ENCODE measurements at regions not wholly inside any gene's neighbourhood (a gene's known extent, or its start where the extent isn't known, plus 50 kb on each side); places are given as distances from the start of the nearest gene placed in this dataset.

DNA sequence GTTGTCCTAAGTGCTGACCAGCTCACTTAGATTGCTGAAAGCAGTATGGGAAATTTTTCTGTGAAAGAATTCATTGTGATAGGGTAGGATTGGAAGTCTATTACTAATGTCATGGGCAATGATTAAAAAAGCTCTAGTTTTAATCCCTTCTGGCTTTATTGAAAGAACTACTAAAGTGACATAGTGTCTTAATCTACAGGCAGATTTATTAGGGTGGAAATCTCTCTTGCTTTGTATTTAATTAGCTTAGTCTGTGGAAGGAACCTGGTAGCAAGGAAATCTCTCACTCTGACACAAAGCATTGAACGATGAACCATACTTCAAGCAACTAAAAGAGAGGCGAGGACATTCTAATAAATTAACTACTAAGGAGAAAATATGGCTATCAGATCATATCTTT lies 1029.2 kb upstream of the PCDH20 start:
- Histone ChIP-seq H3K9me2 (ENCODE audit: insufficient read depth) (no peaks in the 10 kb centered on the region), H3K27me3 (ENCODE audit: insufficient read depth) (no peaks in the 10 kb centered on the region), H3F3A (replicated peaks; ENCODE audit: low read depth) (no peaks in the 10 kb centered on the region), H3K36me3 (ENCODE audit: insufficient read depth) (no peaks in the 10 kb centered on the region), H3K79me2 (replicated peaks; ENCODE audit: insufficient read depth) (no peaks in the 10 kb centered on the region), H4K20me1 (replicated peaks; ENCODE audit: insufficient read depth) (no peaks in the 10 kb centered on the region), H3K27ac (ENCODE audit: low read depth) (no peak overlapping the region), H3K4me1 (ENCODE audit: insufficient read depth) (no peaks in the 10 kb centered on the region), H3K4me3 (no peak overlapping the region), H2AFZ (no peak overlapping the region), H3K4me2 (no peak overlapping the region)
- Mint-ChIP-seq H3K9me3 (no peaks in the 10 kb centered on the region; the same call in 2 of the 3 replicates), H3K27ac (no peak overlapping the region), H3K4me1 (0 out of 3 replicates have a peak, but pooled peaks cover 2% of the 10 kb centered on the region), H3K36me3 (ENCODE audit: low read depth) (peaks cover 4% of the 10 kb centered on the region; the same call in 2 of the 3 replicates), H3K27me3 (ENCODE audit: insufficient read depth, low read depth, poor library complexity) (peaks cover 2% of the 10 kb centered on the region), H3K4me3 (no peak overlapping the region)
- TF ChIP-seq STAT1 (IDR thresholded peaks at IDR 0.05; ENCODE audit: unreplicated experiment): no peak
- TF ChIP-seq NANOG (IDR thresholded peaks at IDR 0.05; ENCODE audit: borderline replicate concordance): no peak
- TF ChIP-seq, protein P1, sequence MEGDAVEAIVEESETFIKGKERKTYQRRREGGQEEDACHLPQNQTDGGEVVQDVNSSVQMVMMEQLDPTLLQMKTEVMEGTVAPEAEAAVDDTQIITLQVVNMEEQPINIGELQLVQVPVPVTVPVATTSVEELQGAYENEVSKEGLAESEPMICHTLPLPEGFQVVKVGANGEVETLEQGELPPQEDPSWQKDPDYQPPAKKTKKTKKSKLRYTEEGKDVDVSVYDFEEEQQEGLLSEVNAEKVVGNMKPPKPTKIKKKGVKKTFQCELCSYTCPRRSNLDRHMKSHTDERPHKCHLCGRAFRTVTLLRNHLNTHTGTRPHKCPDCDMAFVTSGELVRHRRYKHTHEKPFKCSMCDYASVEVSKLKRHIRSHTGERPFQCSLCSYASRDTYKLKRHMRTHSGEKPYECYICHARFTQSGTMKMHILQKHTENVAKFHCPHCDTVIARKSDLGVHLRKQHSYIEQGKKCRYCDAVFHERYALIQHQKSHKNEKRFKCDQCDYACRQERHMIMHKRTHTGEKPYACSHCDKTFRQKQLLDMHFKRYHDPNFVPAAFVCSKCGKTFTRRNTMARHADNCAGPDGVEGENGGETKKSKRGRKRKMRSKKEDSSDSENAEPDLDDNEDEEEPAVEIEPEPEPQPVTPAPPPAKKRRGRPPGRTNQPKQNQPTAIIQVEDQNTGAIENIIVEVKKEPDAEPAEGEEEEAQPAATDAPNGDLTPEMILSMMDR (conservative IDR thresholded peaks at IDR 0.05; ENCODE audit: low read depth in 2 of 2): no peak
- no peak for TF ChIP-seq ZNF331 (CRISPR knock-in tag; IDR thresholded peaks at IDR 0.05; ENCODE audit: low read depth)
- TF ChIP-seq, protein P2, sequence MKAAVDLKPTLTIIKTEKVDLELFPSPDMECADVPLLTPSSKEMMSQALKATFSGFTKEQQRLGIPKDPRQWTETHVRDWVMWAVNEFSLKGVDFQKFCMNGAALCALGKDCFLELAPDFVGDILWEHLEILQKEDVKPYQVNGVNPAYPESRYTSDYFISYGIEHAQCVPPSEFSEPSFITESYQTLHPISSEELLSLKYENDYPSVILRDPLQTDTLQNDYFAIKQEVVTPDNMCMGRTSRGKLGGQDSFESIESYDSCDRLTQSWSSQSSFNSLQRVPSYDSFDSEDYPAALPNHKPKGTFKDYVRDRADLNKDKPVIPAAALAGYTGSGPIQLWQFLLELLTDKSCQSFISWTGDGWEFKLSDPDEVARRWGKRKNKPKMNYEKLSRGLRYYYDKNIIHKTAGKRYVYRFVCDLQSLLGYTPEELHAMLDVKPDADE (IDR thresholded peaks at IDR 0.05): no peak
- ATAC-seq: no peak
- no peak for DNase-seq (ENCODE audit: low spot score)

DNA sequence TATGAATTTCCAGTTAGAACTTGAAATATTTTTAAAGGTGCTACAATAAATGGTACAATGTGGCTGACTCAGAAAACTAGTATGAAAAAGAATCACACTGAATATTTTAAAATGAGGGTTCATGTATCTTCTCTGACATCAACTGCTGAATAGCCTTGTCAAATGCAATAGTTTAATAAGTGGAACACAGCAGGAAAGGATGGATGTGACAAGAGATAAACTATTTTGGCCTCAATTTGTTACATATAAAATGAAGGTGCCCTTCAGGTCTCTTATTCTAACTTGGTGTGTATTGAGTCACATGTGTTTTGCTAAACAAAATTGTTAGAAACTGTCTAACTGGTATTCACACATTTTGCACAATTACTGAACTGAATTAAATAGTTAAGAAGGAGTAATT lies 1018.4 kb upstream of the PCDH20 start:
- no peaks in the 10 kb centered on the region for H4K20me1 ChIP-seq (replicated peaks; ENCODE audit: insufficient read depth)
- H3K27me3 ChIP-seq (ENCODE audit: insufficient read depth): no peaks in the 10 kb centered on the region
- H3K4me1 ChIP-seq (ENCODE audit: insufficient read depth): peaks cover 9% of the 10 kb centered on the region
- no peak overlapping the region for H3K4me2 ChIP-seq
- no peaks in the 10 kb centered on the region for H3K9me2 ChIP-seq (ENCODE audit: insufficient read depth)
- no peaks in the 10 kb centered on the region for H3F3A ChIP-seq (replicated peaks; ENCODE audit: low read depth)
- no peaks in the 10 kb centered on the region for H3K36me3 ChIP-seq (ENCODE audit: insufficient read depth)
- H3K4me3 ChIP-seq: no peak overlapping the region
- no peak overlapping the region for H2AFZ ChIP-seq
- H3K79me2 ChIP-seq (replicated peaks; ENCODE audit: insufficient read depth): no peaks in the 10 kb centered on the region
- H3K27ac Mint-ChIP-seq: no peak overlapping the region
- no peak overlapping the region for H3K27ac ChIP-seq (ENCODE audit: low read depth)
- ATAC-seq (no peak), DNase-seq (ENCODE audit: low spot score) (no peak)
- no peaks in the 10 kb centered on the region for H3K36me3 Mint-ChIP-seq (ENCODE audit: low read depth)
- peaks cover 4% of the 10 kb centered on the region for H3K4me1 Mint-ChIP-seq
- no peaks in the 10 kb centered on the region for H3K9me3 Mint-ChIP-seq
- no peaks in the 10 kb centered on the region for H3K27me3 Mint-ChIP-seq (ENCODE audit: insufficient read depth, low read depth, poor library complexity)
- no peak overlapping the region for H3K4me3 Mint-ChIP-seq
- no peak for TF ChIP-seq ZNF114 (CRISPR knock-in tag; IDR thresholded peaks at IDR 0.05)
- no peak for TF ChIP-seq CREB1 (CRISPR knock-in tag; IDR thresholded peaks at IDR 0.05; ENCODE audit: low read depth)
- TF ChIP-seq POLR2AphosphoS5 (IDR thresholded peaks at IDR 0.05; ENCODE audit: low read depth): no peak
- TF ChIP-seq, protein P1 (conservative IDR thresholded peaks at IDR 0.05; ENCODE audit: low read depth in 2 of 2): no peak
- no peak for TF ChIP-seq ZNF331 (CRISPR knock-in tag; IDR thresholded peaks at IDR 0.05; ENCODE audit: low read depth)
- TF ChIP-seq JUNB (IDR thresholded peaks at IDR 0.05; ENCODE audit: unreplicated experiment): no peak
- TF ChIP-seq, protein P3, sequence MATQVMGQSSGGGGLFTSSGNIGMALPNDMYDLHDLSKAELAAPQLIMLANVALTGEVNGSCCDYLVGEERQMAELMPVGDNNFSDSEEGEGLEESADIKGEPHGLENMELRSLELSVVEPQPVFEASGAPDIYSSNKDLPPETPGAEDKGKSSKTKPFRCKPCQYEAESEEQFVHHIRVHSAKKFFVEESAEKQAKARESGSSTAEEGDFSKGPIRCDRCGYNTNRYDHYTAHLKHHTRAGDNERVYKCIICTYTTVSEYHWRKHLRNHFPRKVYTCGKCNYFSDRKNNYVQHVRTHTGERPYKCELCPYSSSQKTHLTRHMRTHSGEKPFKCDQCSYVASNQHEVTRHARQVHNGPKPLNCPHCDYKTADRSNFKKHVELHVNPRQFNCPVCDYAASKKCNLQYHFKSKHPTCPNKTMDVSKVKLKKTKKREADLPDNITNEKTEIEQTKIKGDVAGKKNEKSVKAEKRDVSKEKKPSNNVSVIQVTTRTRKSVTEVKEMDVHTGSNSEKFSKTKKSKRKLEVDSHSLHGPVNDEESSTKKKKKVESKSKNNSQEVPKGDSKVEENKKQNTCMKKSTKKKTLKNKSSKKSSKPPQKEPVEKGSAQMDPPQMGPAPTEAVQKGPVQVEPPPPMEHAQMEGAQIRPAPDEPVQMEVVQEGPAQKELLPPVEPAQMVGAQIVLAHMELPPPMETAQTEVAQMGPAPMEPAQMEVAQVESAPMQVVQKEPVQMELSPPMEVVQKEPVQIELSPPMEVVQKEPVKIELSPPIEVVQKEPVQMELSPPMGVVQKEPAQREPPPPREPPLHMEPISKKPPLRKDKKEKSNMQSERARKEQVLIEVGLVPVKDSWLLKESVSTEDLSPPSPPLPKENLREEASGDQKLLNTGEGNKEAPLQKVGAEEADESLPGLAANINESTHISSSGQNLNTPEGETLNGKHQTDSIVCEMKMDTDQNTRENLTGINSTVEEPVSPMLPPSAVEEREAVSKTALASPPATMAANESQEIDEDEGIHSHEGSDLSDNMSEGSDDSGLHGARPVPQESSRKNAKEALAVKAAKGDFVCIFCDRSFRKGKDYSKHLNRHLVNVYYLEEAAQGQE (IDR thresholded peaks at IDR 0.05; ENCODE audit: unreplicated experiment): no peak

Measured in GM23338 (cell line).